ENCODE measurements at regions not wholly inside any gene's neighbourhood (a gene's known extent, or its start where the extent isn't known, plus 50 kb on each side); places are given as distances from the start of the nearest gene placed in this dataset.

GRCh38 chr2:116141891-116142474, 1672.5 kb upstream of the DDX18 start:
- CTCF ChIA-PET = no interaction called here
- H4K20me1 ChIP-seq (replicated peaks; ENCODE audit: control insufficient read depth, extremely low read depth, insufficient read depth, low read length) = no peaks in the 10 kb centered on the region
- no peak overlapping the region for H3K9ac ChIP-seq (replicated peaks; ENCODE audit: extremely low read depth, insufficient read depth, low read length)
- no peak overlapping the region for H3K4me3 ChIP-seq (replicated peaks in 1 of 3; ENCODE audit: insufficient read depth in 1 of 3, low read depth in 1 of 3, low read length in 3 of 3)
- no peak for DNase-seq (ENCODE audit: low read depth, low spot score)
- TF ChIP-seq EZH2 (IDR thresholded peaks at IDR 0.05; ENCODE audit: borderline replicate concordance, low read depth, low read length, severe bottlenecking) = no peak
- no peak for TF ChIP-seq MAX (IDR thresholded peaks at IDR 0.05; ENCODE audit: insufficient read depth, insufficient read length)
- TF ChIP-seq GATA2 (IDR thresholded peaks at IDR 0.05; ENCODE audit: insufficient read depth, insufficient read length, low read depth, low read length) = no peak
- TF ChIP-seq MYC (IDR thresholded peaks at IDR 0.05; ENCODE audit: low read depth, low read length) = no peak
- H3K79me2 ChIP-seq (ENCODE audit: control insufficient read depth, insufficient read depth, low read length) = no peaks in the 10 kb centered on the region
- H3K27me3 ChIP-seq (ENCODE audit: control insufficient read depth in 2 of 2, insufficient read depth in 2 of 2, low read length in 2 of 2) = no peaks in the 10 kb centered on the region
- H2AFZ ChIP-seq (ENCODE audit: low read depth, low read length) = no peak overlapping the region
- H3K9me3 ChIP-seq (replicated peaks; ENCODE audit: control insufficient read depth, insufficient read depth, low read length) = peaks cover 5% of the 10 kb centered on the region
- BruUV-seq (replicated peaks) = no TSS peak
- FAIRE-seq = no peak
- H3K9me1 ChIP-seq (replicated peaks; ENCODE audit: control insufficient read depth, extremely low read depth, insufficient read depth, low read length) = no peaks in the 10 kb centered on the region
- no peaks in the 10 kb centered on the region for H3K36me3 ChIP-seq (ENCODE audit: control insufficient read depth in 2 of 2, extremely low read depth in 1 of 2, insufficient read depth in 2 of 2, low read length in 2 of 2)
- H3K4me1 ChIP-seq (ENCODE audit: control insufficient read depth, extremely low read depth, insufficient read depth, low read length) = no peaks in the 10 kb centered on the region
- H3K27ac ChIP-seq (ENCODE audit: insufficient read depth, low read depth, low read length) = no peak overlapping the region
- POLR2A ChIA-PET = no interaction called here
- no peak overlapping the region for H3K4me2 ChIP-seq (ENCODE audit: insufficient read depth, low read length)
- dilution Hi-C loops (cut with MboI; ENCODE audit: extremely low pct_ligation_motif_present, low sequenced_read_pairs) = no loop called here
- intact Hi-C loops (cut with micrococcal nuclease) = no loop called here

- DNase-seq (ENCODE audit: low read depth, low spot score) (no peak), FAIRE-seq (no peak)
- ChIA-PET POLR2A (no interaction called here), CTCF (no interaction called here)
- TF ChIP-seq FOS (IDR thresholded peaks at IDR 0.05; ENCODE audit: borderline replicate concordance, insufficient read depth, low read length) (no peak), EZH2 (IDR thresholded peaks at IDR 0.05; ENCODE audit: borderline replicate concordance, low read depth, low read length, severe bottlenecking) (no peak), POLR2A (IDR thresholded peaks at IDR 0.05; ENCODE audit: low read depth, low read length) (no peak), MYC (IDR thresholded peaks at IDR 0.05; ENCODE audit: low read depth, low read length) (no peak), MAX (IDR thresholded peaks at IDR 0.05; ENCODE audit: insufficient read depth, insufficient read length) (no peak), GATA2 (IDR thresholded peaks at IDR 0.05; ENCODE audit: insufficient read depth, insufficient read length, low read depth, low read length) (no peak), JUN (IDR thresholded peaks at IDR 0.05; ENCODE audit: borderline replicate concordance, insufficient read depth, insufficient read length, low read depth) (no peak), CTCF (IDR thresholded peaks at IDR 0.05; ENCODE audit: extremely low read depth in 1 of 2, insufficient read depth in 1 of 2, low read depth in 1 of 2, low read length in 2 of 2) (no peak), POLR2AphosphoS5 (IDR thresholded peaks at IDR 0.05; ENCODE audit: insufficient read depth, low read depth, low read length) (no peak)
- H3K4me2 ChIP-seq (ENCODE audit: insufficient read depth, low read length) = no peak overlapping the region
- H3K9ac ChIP-seq (replicated peaks; ENCODE audit: extremely low read depth, insufficient read depth, low read length) = no peak overlapping the region
- no peaks in the 10 kb centered on the region for H3K9me1 ChIP-seq (replicated peaks; ENCODE audit: control insufficient read depth, extremely low read depth, insufficient read depth, low read length)
- H3K36me3 ChIP-seq (ENCODE audit: control insufficient read depth in 2 of 2, extremely low read depth in 1 of 2, insufficient read depth in 2 of 2, low read length in 2 of 2) = no peaks in the 10 kb centered on the region
- no peak overlapping the region for H3K4me3 ChIP-seq (replicated peaks in 1 of 3; ENCODE audit: insufficient read depth in 1 of 3, low read depth in 1 of 3, low read length in 3 of 3)
- no peaks in the 10 kb centered on the region for H3K79me2 ChIP-seq (ENCODE audit: control insufficient read depth, insufficient read depth, low read length)
- no peak overlapping the region for H2AFZ ChIP-seq (ENCODE audit: low read depth, low read length)
- no peak overlapping the region for H3K27ac ChIP-seq (ENCODE audit: insufficient read depth, low read depth, low read length)
- H3K4me1 ChIP-seq (ENCODE audit: control insufficient read depth, extremely low read depth, insufficient read depth, low read length) = no peaks in the 10 kb centered on the region
- H3K9me3 ChIP-seq (replicated peaks; ENCODE audit: control insufficient read depth, insufficient read depth, low read length) = peaks cover 5% of the 10 kb centered on the region
- BruUV-seq (replicated peaks) = no TSS peak
- dilution Hi-C loops (cut with MboI; ENCODE audit: extremely low pct_ligation_motif_present, low sequenced_read_pairs) (no loop called here), intact Hi-C loops (cut with micrococcal nuclease) (no loop called here)
- H4K20me1 ChIP-seq (replicated peaks; ENCODE audit: control insufficient read depth, extremely low read depth, insufficient read depth, low read length) = no peaks in the 10 kb centered on the region
- H3K27me3 ChIP-seq (ENCODE audit: control insufficient read depth in 2 of 2, insufficient read depth in 2 of 2, low read length in 2 of 2) = no peaks in the 10 kb centered on the region
These were observed 1671.8 kb upstream of the DDX18 start for GRCh38 chr2:116142644-116143227.
